Endothelial cell of umbilical vein (primary cell): ENCODE measurements at regions not wholly inside any gene's neighbourhood (a gene's known extent, or its start where the extent isn't known, plus 50 kb on each side); places are given as distances from the start of the nearest gene placed in this dataset.

Experiments
- BruUV-seq: library from RNA; stranded (reverse); fragments of 400-500 nt; replicated peaks from 2 replicates; lab custom pipeline; 2021; lab: Mats Ljungman, UMichigan
- CTCF ChIA-PET: fragments of 300-600, 350-600 bp; sonication (Branson Sonifier 250); formaldehyde crosslinking; loops from one replicate; lab custom pipeline; 2021; ENCODE audit warnings: antibody characterized with exemption, inconsistent platforms; lab: Charles Lee
- POLR2A ChIA-PET: fragments of 300-600, 350-600 bp; sonication (Branson Sonifier 250); formaldehyde crosslinking; loops from one replicate; lab custom pipeline; 2021; ENCODE audit warnings: antibody characterized with exemption, inconsistent platforms; lab: Charles Lee
- DNase-seq: peaks from one replicate; pipeline ENCODE4 v3.0.0-alpha.2; 2011; ENCODE audit warnings: low read depth, low spot score
- FAIRE-seq: peaks from 2 replicates; lab custom pipeline; 2011; peaks lifted over from hg19 to GRCh38; lab: Jason Lieb, UNC
- H2AFZ ChIP-seq: 2 replicates; pipeline ENCODE4 v1.6.0; 2012; ENCODE audit warnings: low read depth, low read length, control low read depth, inconsistent platforms
- H3K27ac ChIP-seq: 2 replicates; pipeline ENCODE4 v1.5.1; 2011; ENCODE audit warnings: low read depth, mild to moderate bottlenecking, control low read depth, low read length, moderate library complexity; ENCODE audit not compliant: insufficient read depth
- H3K27me3 ChIP-seq, 2 experiments: 2 replicates each; pipeline versions ENCODE4 v1.6.0 to v1.6.1; 2011; ENCODE audit warnings: low read length in 2 of 2, mixed read lengths in 1 of 2; ENCODE audit not compliant: control insufficient read depth in 2 of 2, insufficient read depth in 2 of 2
- H3K36me3 ChIP-seq, 2 experiments: 2 replicates in 1 of 2; 3 replicates in 1 of 2; pipeline ENCODE4 v1.5.1; 2011; ENCODE audit warnings: low read length in 2 of 2, mild to moderate bottlenecking in 1 of 2, moderate library complexity in 1 of 2; ENCODE audit not compliant: control insufficient read depth in 2 of 2, insufficient read depth in 2 of 2; ENCODE audit errors: extremely low read depth in 1 of 2
- H3K4me1 ChIP-seq: 3 replicates; pipeline ENCODE4 v1.5.1; 2011; ENCODE audit warnings: mild to moderate bottlenecking, low read length; ENCODE audit not compliant: control insufficient read depth, insufficient read depth; ENCODE audit errors: extremely low read depth
- H3K4me2 ChIP-seq: 2 replicates; pipeline ENCODE4 v1.6.1; 2011; ENCODE audit warnings: low read length, control low read depth, mixed read lengths; ENCODE audit not compliant: insufficient read depth
- H3K4me3 ChIP-seq, 3 experiments: fragments of 200-600 bp in 1 of 3; sonication (generic), shearing (Covaris generic) in 1 of 3; replicated peaks in 1 of 3; 2 replicates each; pipeline ENCODE4 v1.5.1; 2011 to 2016; ENCODE audit warnings: control low read depth in 3 of 3, low read length in 3 of 3, mild to moderate bottlenecking in 2 of 3, inconsistent platforms in 1 of 3, low read depth in 1 of 3, moderate library complexity in 1 of 3; ENCODE audit not compliant: insufficient read depth in 1 of 3
- H3K79me2 ChIP-seq: 2 replicates; pipeline ENCODE4 v1.6.0; 2012; ENCODE audit warnings: low read length, inconsistent platforms; ENCODE audit not compliant: control insufficient read depth, insufficient read depth
- H3K9ac ChIP-seq: replicated peaks from 2 replicates; pipeline ENCODE3; 2011; ENCODE audit warnings: low read length, control low read depth; ENCODE audit not compliant: insufficient read depth; ENCODE audit errors: extremely low read depth
- H3K9me1 ChIP-seq: replicated peaks from 3 replicates; pipeline ENCODE4 v1.6.0; 2011; ENCODE audit warnings: mild to moderate bottlenecking, low read length; ENCODE audit not compliant: control insufficient read depth, insufficient read depth; ENCODE audit errors: extremely low read depth
- H3K9me3 ChIP-seq: replicated peaks from 2 replicates; pipeline ENCODE4 v1.5.1; 2012; ENCODE audit warnings: low read length, inconsistent platforms; ENCODE audit not compliant: control insufficient read depth, insufficient read depth
- H4K20me1 ChIP-seq: replicated peaks from 2 replicates; pipeline ENCODE3; 2011; ENCODE audit warnings: mild to moderate bottlenecking, low read length; ENCODE audit not compliant: control insufficient read depth, insufficient read depth; ENCODE audit errors: extremely low read depth
- CTCF ChIP-seq, 2 donors: IDR thresholded peaks; 1 replicate in 1 of 2; 2 replicates in 1 of 2; pipeline ENCODE4 v1.5.1; 2011; ENCODE audit warnings: low read length in 2 of 2, mild to moderate bottlenecking in 2 of 2, moderate library complexity in 2 of 2, control low read depth in 1 of 2, inconsistent platforms in 1 of 2, low read depth in 1 of 2; ENCODE audit not compliant: insufficient read depth in 1 of 2; ENCODE audit errors: extremely low read depth in 1 of 2
- EZH2 ChIP-seq: IDR thresholded peaks from 2 replicates; pipeline ENCODE4 v1.6.1; 2012; ENCODE audit warnings: borderline replicate concordance, low read depth, mild to moderate bottlenecking, moderate library complexity, low read length, inconsistent platforms; ENCODE audit not compliant: severe bottlenecking
- FOS ChIP-seq: IDR thresholded peaks from 2 replicates; pipeline ENCODE4 v1.6.1; 2011; ENCODE audit warnings: mild to moderate bottlenecking, low read length, moderate library complexity, borderline replicate concordance; ENCODE audit not compliant: insufficient read depth
- GATA2 ChIP-seq: IDR thresholded peaks from 2 replicates; pipeline ENCODE4 v1.7.0; 2011; ENCODE audit warnings: low read depth, mild to moderate bottlenecking, moderate library complexity, mixed read lengths, low read length; ENCODE audit not compliant: insufficient read length, insufficient read depth
- MAX ChIP-seq: IDR thresholded peaks from 2 replicates; pipeline ENCODE4 v1.6.1; 2011; ENCODE audit not compliant: insufficient read depth, insufficient read length
- POLR2A ChIP-seq: IDR thresholded peaks from 2 replicates; pipeline ENCODE4 v1.6.1; 2012; ENCODE audit warnings: low read depth, mild to moderate bottlenecking, control low read depth, low read length
- POLR2AphosphoS5 ChIP-seq: IDR thresholded peaks from 2 replicates; pipeline ENCODE4 v1.6.1; 2012; ENCODE audit warnings: low read depth, mild to moderate bottlenecking, control low read depth, low read length, moderate library complexity; ENCODE audit not compliant: insufficient read depth
- dilution Hi-C: fragments of 300-500 bp; cut with MboI; formaldehyde crosslinking; loops from one replicate; pipeline ENCODE4 v1.15.0; 2019; ENCODE audit warnings: low sequenced_read_pairs; ENCODE audit not compliant: extremely low pct_ligation_motif_present
- intact Hi-C: fragments of 100-400 bp; cut with micrococcal nuclease; formaldehyde crosslinking; loops from one replicate; pipeline ENCODE4 v1.10.0; 2022

- Histone ChIP-seq H3K4me2 (no peak overlapping the region), H3K4me3 (no peak overlapping the region), H3K9me3 (no peaks in the 10 kb centered on the region), H3K4me1 (peaks cover 19% of the 10 kb centered on the region), H3K36me3 (no peaks in the 10 kb centered on the region), H4K20me1 (no peaks in the 10 kb centered on the region), H3K27me3 (no peaks in the 10 kb centered on the region), H3K79me2 (no peaks in the 10 kb centered on the region), H3K9ac (no peak overlapping the region), H3K27ac (no peak overlapping the region), H3K9me1 (no peaks in the 10 kb centered on the region), H2AFZ (no peak overlapping the region)
- TF ChIP-seq POLR2A (no peak), POLR2AphosphoS5 (no peak), MAX (no peak), GATA2 (no peak), CTCF (IDR thresholded peaks at IDR 0.05; ENCODE audit: extremely low read depth in 1 of 2, insufficient read depth in 1 of 2, low read depth in 1 of 2, low read length in 2 of 2) (no peak), FOS (no peak), EZH2 (no peak)
- POLR2A ChIA-PET = no interaction called here
- CTCF ChIA-PET = no interaction called here
- FAIRE-seq (no peak), DNase-seq (no peak)
- BruUV-seq = no TSS peak
- dilution Hi-C loops (no loop called here), intact Hi-C loops (no loop called here)
These were observed 206.5 kb upstream of the KRR1 start for GRCh38 chr12:75717902-75718301.
